Lung (tissue), 11 donors: ENCODE measurements at regions not wholly inside any gene's neighbourhood (a gene's known extent, or its start where the extent isn't known, plus 50 kb on each side); places are given as distances from the start of the nearest gene placed in this dataset.

Source experiments
- ATAC-seq: fragments of 200-7000 bp; cut with Tn5 transposase; one replicate; pipeline ENCODE4 v1.9.1; 2020; ENCODE audit warnings: moderate number of reproducible peaks; ENCODE audit not compliant: insufficient read depth, low FRiP score
- DNase-seq, 3 donors: peaks; one replicate each; pipeline ENCODE4 v3.0.0-alpha.2; 2013 to 2017
- H3K27ac ChIP-seq, 2 donors: one replicate each; pipeline ENCODE4 v1.5.1; 2013; ENCODE audit warnings: mild to moderate bottlenecking in 2 of 2, moderate library complexity in 2 of 2, control low read depth in 1 of 2, inconsistent platforms in 1 of 2, low read depth in 1 of 2, low read length in 1 of 2
- H3K27me3 ChIP-seq, 3 donors: one replicate each; pipeline ENCODE4 v1.5.1; 2013; ENCODE audit warnings: low read length in 2 of 3; ENCODE audit not compliant: control insufficient read depth in 3 of 3, insufficient read depth in 3 of 3
- H3K36me3 ChIP-seq, 4 donors: one replicate each; pipeline ENCODE4 v1.5.1; 2013; ENCODE audit warnings: low read length in 4 of 4, mild to moderate bottlenecking in 1 of 4, moderate library complexity in 1 of 4; ENCODE audit not compliant: control insufficient read depth in 4 of 4, insufficient read depth in 4 of 4
- H3K4me1 ChIP-seq, 5 donors: one replicate each; pipeline ENCODE4 v1.5.1; 2013; ENCODE audit warnings: low read length in 5 of 5, mild to moderate bottlenecking in 2 of 5, moderate library complexity in 1 of 5; ENCODE audit not compliant: control insufficient read depth in 5 of 5, insufficient read depth in 5 of 5
- H3K4me3 ChIP-seq: one replicate; pipeline ENCODE4 v1.5.1; 2013; ENCODE audit warnings: mild to moderate bottlenecking, control low read depth, moderate library complexity
- H3K9ac ChIP-seq, 2 donors: one replicate each; pipeline ENCODE4 v1.5.1; 2013; ENCODE audit warnings: low read length in 2 of 2, control low read depth in 1 of 2; ENCODE audit not compliant: insufficient read depth in 1 of 2
- H3K9me3 ChIP-seq, 4 donors: one replicate each; pipeline ENCODE4 v1.5.1; 2013; ENCODE audit warnings: low read length in 3 of 4, mild to moderate bottlenecking in 1 of 4, moderate library complexity in 1 of 4; ENCODE audit not compliant: control insufficient read depth in 4 of 4, insufficient read depth in 3 of 4
- CTCF ChIP-seq: IDR thresholded peaks from 2 replicates; pipeline ENCODE4 v1.5.1; 2012; ENCODE audit warnings: mild to moderate bottlenecking; ENCODE audit errors: control extremely low read depth, extremely low read depth
- WGBS, 2 donors: extraction: QIAGEN DNeasy Blood & Tissue Kit; methylation state at CpG; one replicate each; pipeline ENCODE4 v1.1.7; 2013; 5-methylcytosine and 5-hydroxymethylcytosine counted together
- donor health status: control.
- donor health status: control.
- donor health status: Bipolar disorder and iron deficiency.
- donor health status: healthy.
- donor health status: DM: yes; HTN: yes; CAD: no.

GRCh38 chr2:58558881-58559280 lies 317.8 kb upstream of the FANCL start:
- DNase-seq (no peak), ATAC-seq (no peak)
- Histone ChIP-seq H3K27ac (no peak overlapping the region), H3K4me3 (no peak overlapping the region), H3K4me1 (no peaks in the 10 kb centered on the region), H3K36me3 (no peaks in the 10 kb centered on the region), H3K27me3 (no peaks in the 10 kb centered on the region), H3K9me3 (no peaks in the 10 kb centered on the region), H3K9ac (no peak overlapping the region)
- 57 to 80% methylated on average over 4 of the region's 4 CpGs for WGBS, 2 donors
- TF ChIP-seq CTCF: no peak

GRCh38 chr2:58557176-58557575 lies 316.1 kb upstream of the FANCL start:
- no peak for DNase-seq
- TF ChIP-seq CTCF: no peak

GRCh38 chr2:58553937-58554336 lies 312.8 kb upstream of the FANCL start:
- H3K27ac ChIP-seq: no peak overlapping the region
- DNase-seq (peak; percentile 24 to 48 (median 29)), ATAC-seq (no peak)
- no peak for TF ChIP-seq CTCF
- H3K4me1 ChIP-seq: no peaks in the 10 kb centered on the region
- WGBS, 2 donors: 64 to 80% methylated on average over 2 of the region's 2 CpGs
- no peak overlapping the region for H3K4me3 ChIP-seq
- H3K27me3 ChIP-seq: no peaks in the 10 kb centered on the region
- no peaks in the 10 kb centered on the region for H3K9me3 ChIP-seq
- no peaks in the 10 kb centered on the region for H3K36me3 ChIP-seq
- no peak overlapping the region for H3K9ac ChIP-seq

More at GRCh38 chr2:58557176-58557575, 316.1 kb upstream of the FANCL start:
- Histone ChIP-seq H3K4me1 (no peaks in the 10 kb centered on the region), H3K27me3 (no peaks in the 10 kb centered on the region), H3K4me3 (no peak overlapping the region), H3K9me3 (no peaks in the 10 kb centered on the region), H3K27ac (no peak overlapping the region), H3K9ac (no peak overlapping the region), H3K36me3 (no peaks in the 10 kb centered on the region)
- WGBS, 2 donors: 95 to 98% methylated on average over 6 of the region's 6 CpGs
- no peak for ATAC-seq

- ATAC-seq: no peak
- Histone ChIP-seq H3K4me1 (no peaks in the 10 kb centered on the region), H3K36me3 (no peaks in the 10 kb centered on the region), H3K4me3 (no peak overlapping the region), H3K9ac (no peak overlapping the region), H3K9me3 (no peaks in the 10 kb centered on the region), H3K27ac (no peak overlapping the region), H3K27me3 (no peaks in the 10 kb centered on the region)
- DNase-seq: no peak
- TF ChIP-seq CTCF: no peak
- 92 to 94% methylated on average over 1 of the region's 1 CpG for WGBS, 2 donors
Measured at GRCh38 chr2:58553522-58553921, 312.4 kb upstream of the FANCL start.
